ENCODE measurements at regions not wholly inside any gene's neighbourhood (a gene's known extent, or its start where the extent isn't known, plus 50 kb on each side); places are given as distances from the start of the nearest gene placed in this dataset.

- TF ChIP-seq REST (IDR thresholded peaks at IDR 0.05; ENCODE audit: insufficient read depth in 1 of 2, low read depth in 2 of 2, low read length in 2 of 2) (no peak), TAF1 (IDR thresholded peaks at IDR 0.05; ENCODE audit: borderline replicate concordance, insufficient read depth, low read length) (no peak), POLR2AphosphoS5 (IDR thresholded peaks at IDR 0.05; ENCODE audit: low read depth, low read length) (no peak)
Observed at GRCh38 chr9:11159318-11159862, 546.6 kb upstream of the PTPRD start.

Data from PFSK-1 (cell line).